GM19043 (cell line): ENCODE measurements at regions not wholly inside any gene's neighbourhood (a gene's known extent, or its start where the extent isn't known, plus 50 kb on each side); places are given as distances from the start of the nearest gene placed in this dataset.

Experiments
- ATAC-seq: cut with Tn5 transposase; IDR thresholded peaks from one replicate; pipeline ENCODE4 v1.9.1; 2021; ENCODE audit warnings: low read depth; ENCODE audit not compliant: unreplicated experiment

- ATAC-seq = no peak
Measured at GRCh38 chr12:78403136-78403535, 461.4 kb upstream of the SYT1 start.

GRCh38 chr12:78403681-78404080, 460.9 kb upstream of the SYT1 start:
- no peak for ATAC-seq

GRCh38 chr12:78406213-78406612, 458.4 kb upstream of the SYT1 start:
- ATAC-seq = no peak

GRCh38 chr12:78406828-78407227, 457.7 kb upstream of the SYT1 start:
- peak; percentile 76 for ATAC-seq

GRCh38 chr12:78407722-78408121, 456.9 kb upstream of the SYT1 start:
- no peak for ATAC-seq

- no peak for ATAC-seq
Measured at GRCh38 chr12:78414071-78414470, 450.5 kb upstream of the SYT1 start.

GRCh38 chr12:78418919-78419318, 445.7 kb upstream of the SYT1 start:
- peak; percentile 57 for ATAC-seq

- no peak for ATAC-seq
Measured at GRCh38 chr12:78419513-78419912, 445.1 kb upstream of the SYT1 start.

- ATAC-seq = no peak
Measured at GRCh38 chr12:78420991-78421390, 443.6 kb upstream of the SYT1 start.

- ATAC-seq = no peak
Measured at GRCh38 chr12:78430551-78430950, 434.0 kb upstream of the SYT1 start.

GRCh38 chr12:78431931-78432330, 432.6 kb upstream of the SYT1 start:
- ATAC-seq = no peak

- ATAC-seq = no peak
Measured at GRCh38 chr12:78439666-78440065, 424.9 kb upstream of the SYT1 start.

- ATAC-seq = no peak
Measured at GRCh38 chr12:78441737-78442453, 422.7 kb upstream of the SYT1 start.

- ATAC-seq = no peak
Measured at GRCh38 chr12:78442454-78442801, 422.1 kb upstream of the SYT1 start.

GRCh38 chr12:78446555-78446954, 418.0 kb upstream of the SYT1 start:
- no peak for ATAC-seq

- no peak for ATAC-seq
Measured at GRCh38 chr12:78447373-78447772, 417.2 kb upstream of the SYT1 start.

- ATAC-seq = no peak
Measured at GRCh38 chr12:78448692-78449091, 415.9 kb upstream of the SYT1 start.

- ATAC-seq = no peak
Measured at GRCh38 chr12:78455991-78456390, 408.6 kb upstream of the SYT1 start.

- ATAC-seq = peak; percentile 99
Measured at GRCh38 chr12:78457938-78458337, 406.6 kb upstream of the SYT1 start.

- no peak for ATAC-seq
Measured at GRCh38 chr12:78470354-78471195, 394.0 kb upstream of the SYT1 start.

- ATAC-seq = no peak
Measured at GRCh38 chr12:78473136-78473535, 391.4 kb upstream of the SYT1 start.

- no peak for ATAC-seq
Measured at GRCh38 chr12:78473561-78473960, 391.0 kb upstream of the SYT1 start.
